HG02588 (cell line): ENCODE measurements at regions not wholly inside any gene's neighbourhood (a gene's known extent, or its start where the extent isn't known, plus 50 kb on each side); places are given as distances from the start of the nearest gene placed in this dataset.

Source experiments
- ATAC-seq: cut with Tn5 transposase; IDR thresholded peaks from one replicate; pipeline ENCODE4 v1.9.1; 2021; ENCODE audit warnings: mild to moderate bottlenecking, moderate library complexity; ENCODE audit not compliant: unreplicated experiment

- ATAC-seq = no peak
Measured at GRCh38 chr13:85545771-85546170, 253.4 kb downstream of the SLITRK6 start.

- no peak for ATAC-seq
Measured at GRCh38 chr13:85544756-85545155, 254.5 kb downstream of the SLITRK6 start.

GRCh38 chr13:85543144-85543543 is 256.1 kb downstream of the SLITRK6 start:
- no peak for ATAC-seq

- ATAC-seq = no peak
Measured at GRCh38 chr13:85541476-85541875, 257.7 kb downstream of the SLITRK6 start.

- ATAC-seq = no peak
Measured at GRCh38 chr13:85538957-85539356, 260.3 kb downstream of the SLITRK6 start.

- ATAC-seq = no peak
Measured at GRCh38 chr13:85537601-85538000, 261.6 kb downstream of the SLITRK6 start.

GRCh38 chr13:85536706-85537105 is 262.5 kb downstream of the SLITRK6 start:
- no peak for ATAC-seq

- no peak for ATAC-seq
Measured at GRCh38 chr13:85535316-85536084, 263.7 kb downstream of the SLITRK6 start.

GRCh38 chr13:85533911-85534310 is 265.3 kb downstream of the SLITRK6 start:
- no peak for ATAC-seq

- ATAC-seq = no peak
Measured at GRCh38 chr13:85529218-85529594, 270.0 kb downstream of the SLITRK6 start.

GRCh38 chr13:85528491-85529217 is 270.6 kb downstream of the SLITRK6 start:
- no peak for ATAC-seq

- ATAC-seq = no peak
Measured at GRCh38 chr13:85527316-85527715, 271.9 kb downstream of the SLITRK6 start.

- ATAC-seq = no peak
Measured at GRCh38 chr13:85525411-85525810, 273.8 kb downstream of the SLITRK6 start.

- ATAC-seq = no peak
Measured at GRCh38 chr13:85521657-85522056, 277.6 kb downstream of the SLITRK6 start.

- ATAC-seq = no peak
Measured at GRCh38 chr13:85520445-85520844, 278.8 kb downstream of the SLITRK6 start.

GRCh38 chr13:85519363-85519762 is 279.9 kb downstream of the SLITRK6 start:
- ATAC-seq = no peak

GRCh38 chr13:85512421-85512820 is 286.8 kb downstream of the SLITRK6 start:
- no peak for ATAC-seq

GRCh38 chr13:85509512-85509911 is 289.7 kb downstream of the SLITRK6 start:
- no peak for ATAC-seq

GRCh38 chr13:85508683-85509329 is 290.4 kb downstream of the SLITRK6 start:
- ATAC-seq = no peak

GRCh38 chr13:85503797-85504196 is 295.4 kb downstream of the SLITRK6 start:
- ATAC-seq = no peak

- ATAC-seq = no peak
Measured at GRCh38 chr13:85501616-85502015, 297.6 kb downstream of the SLITRK6 start.

GRCh38 chr13:85500696-85501256 is 298.4 kb downstream of the SLITRK6 start:
- no peak for ATAC-seq
